ENCODE measurements at regions not wholly inside any gene's neighbourhood (a gene's known extent, or its start where the extent isn't known, plus 50 kb on each side); places are given as distances from the start of the nearest gene placed in this dataset.
A peak's percentile ranks its signal among the peaks of the same experiment; 100 is the strongest.

DNA sequence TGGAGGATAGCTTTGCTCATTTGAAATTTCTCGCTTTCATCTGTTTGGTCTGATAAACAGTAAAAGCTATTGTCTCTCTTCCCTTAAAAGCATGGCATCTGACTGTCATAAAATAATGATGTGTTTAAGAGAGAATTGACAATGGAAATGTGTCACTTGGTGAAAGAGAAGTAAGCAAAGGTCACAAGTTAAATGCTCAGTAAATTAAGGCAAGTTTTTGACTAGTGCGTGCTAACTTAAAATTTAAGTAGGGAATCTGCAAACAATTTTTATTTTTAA lies 161.6 kb upstream of the ANKRD50 start:
- no peak overlapping the region for H2BK5ac ChIP-seq (ENCODE audit: low read depth, low read length)
- DNase-seq (ENCODE audit: low read depth in 1 of 2, low spot score in 2 of 2) (no peak), FAIRE-seq (peak; percentile 71)
- no peak overlapping the region for H2BK12ac ChIP-seq (ENCODE audit: low read depth, low read length)
- no peak overlapping the region for H2BK20ac ChIP-seq (ENCODE audit: low read length)
- no peak overlapping the region for H3K56ac ChIP-seq (replicated peaks; ENCODE audit: insufficient read length, low read depth, low read length)
- no peak overlapping the region for H2AFZ ChIP-seq (ENCODE audit: low read length)
- no peaks in the 10 kb centered on the region for H3K79me1 ChIP-seq (ENCODE audit: low read depth, low read length)
- H3K79me2 ChIP-seq (ENCODE audit: control insufficient read depth in 1 of 2, insufficient read depth in 2 of 2, low read length in 2 of 2) = no peaks in the 10 kb centered on the region
- ChIA-PET CTCF (ENCODE audit: partially characterized antibody) (interaction anchor here (1.0 kb wide), 1 partner anchor 409 kb away, joined by 3 read pairs; no protein-coding TSS in a partner anchor), POLR2A (ENCODE audit: partially characterized antibody) (interaction anchor here (1.2 kb wide), 1 partner anchor 30 kb away, joined by 3 read pairs; no protein-coding TSS in a partner anchor)
- peak overlapping the region in 1 of 2 experiments; percentile 46; a peak in 2 of 4 replicates for H3K4me2 ChIP-seq (ENCODE audit: insufficient read depth in 1 of 2, low read depth in 2 of 2, low read length in 2 of 2)
- 47% methylated on average over 2 of the region's 2 CpGs; no CpG with 5 or more reads in 1 of the 2 experiments for WGBS, 2 experiments (ENCODE audit: extremely low coverage in 1 of 2, insufficient coverage in 1 of 2, insufficient read length in 1 of 2, insufficient replicate concordance in 2 of 2, low coverage in 1 of 2, low lambda C conversion rate in 2 of 2, missing lambda C conversion rate in 1 of 2)
- no peak overlapping the region for H3K4ac ChIP-seq (replicated peaks; ENCODE audit: insufficient read length, low read depth, low read length)
- H3K14ac ChIP-seq (ENCODE audit: insufficient read length) = no peak overlapping the region
- peak overlapping the region in 1 of 4 experiments; percentile 23; a peak in 1 of 8 replicates for H3K4me3 ChIP-seq (ENCODE audit: extremely low read depth in 1 of 4, insufficient read depth in 2 of 4, low read depth in 3 of 4, low read length in 4 of 4)
- H3K36me3 ChIP-seq (ENCODE audit: control insufficient read depth in 2 of 4, insufficient read depth in 4 of 4, low read length in 3 of 4) = peaks cover 0 to 6% (median 2%) of the 10 kb centered on the region in 4 experiments; a peak in 2 of 8 replicates
- H3K18ac ChIP-seq (ENCODE audit: extremely low read depth, low read length) = no peak overlapping the region
- H4K20me1 ChIP-seq (replicated peaks in 1 of 2; ENCODE audit: control insufficient read depth in 1 of 2, insufficient read depth in 2 of 2, low read length in 2 of 2) = no peaks in the 10 kb centered on the region
- H2BK120ac ChIP-seq (replicated peaks; ENCODE audit: low read depth, low read length) = no peak overlapping the region
- H3K27ac ChIP-seq (ENCODE audit: low read depth, low read length) = no peak overlapping the region
- no peaks in the 10 kb centered on the region for H3K23me2 ChIP-seq (ENCODE audit: low read depth, low read length)
- 0 out of 7 replicates have a peak, but pooled peaks cover 0 to 1% (median 0%) of the 10 kb centered on the region in 4 experiments for H3K27me3 ChIP-seq (replicated peaks in 1 of 4; ENCODE audit: control insufficient read depth in 3 of 4, extremely low read depth in 1 of 4, insufficient read depth in 3 of 4, low read length in 3 of 4)
- H3K9me3 ChIP-seq (ENCODE audit: insufficient read depth in 2 of 2, low read depth in 1 of 2, low read length in 1 of 2) = peaks cover 8 to 10% of the 10 kb centered on the region in 2 experiments; a peak in 3 of 4 replicates
- H3K4me1 ChIP-seq (replicated peaks in 1 of 4; ENCODE audit: control insufficient read depth in 3 of 4, insufficient read depth in 4 of 4, low read length in 3 of 4) = peaks cover 0 to 11% (median 8%) of the 10 kb centered on the region in 4 experiments; a peak in 5 of 7 replicates
- no peak overlapping the region for H2BK15ac ChIP-seq (ENCODE audit: low read length)
- no peak overlapping the region for H3K9ac ChIP-seq (replicated peaks in 1 of 4; ENCODE audit: extremely low read depth in 1 of 4, low read depth in 3 of 4, low read length in 3 of 4)
- no peak overlapping the region for H4K8ac ChIP-seq (ENCODE audit: extremely low read depth, insufficient read depth, low read length)
- H4K5ac ChIP-seq (ENCODE audit: insufficient read length, low read depth, low read length) = peak overlapping the region; percentile 57
- no peak overlapping the region for H4K91ac ChIP-seq (replicated peaks; ENCODE audit: insufficient read length, low read length)
- H3K23ac ChIP-seq (ENCODE audit: insufficient read length) = no peak overlapping the region
- no peak overlapping the region for H2AK5ac ChIP-seq (ENCODE audit: low read depth, low read length)
- TF ChIP-seq RBBP5 (IDR thresholded peaks at IDR 0.05; ENCODE audit: borderline replicate concordance, low read depth, low read length) (no peak), HDAC6 (IDR thresholded peaks at IDR 0.05; ENCODE audit: low read depth, low read length) (no peak)

Measured in H1 (cell line).